ENCODE measurements at regions not wholly inside any gene's neighbourhood (a gene's known extent, or its start where the extent isn't known, plus 50 kb on each side); places are given as distances from the start of the nearest gene placed in this dataset.
"Not testable (repeated sequence)": the region's sequence is repeated elsewhere in the genome, so short reads cannot be mapped to it uniquely, and the experiment has no call there.

DNA sequence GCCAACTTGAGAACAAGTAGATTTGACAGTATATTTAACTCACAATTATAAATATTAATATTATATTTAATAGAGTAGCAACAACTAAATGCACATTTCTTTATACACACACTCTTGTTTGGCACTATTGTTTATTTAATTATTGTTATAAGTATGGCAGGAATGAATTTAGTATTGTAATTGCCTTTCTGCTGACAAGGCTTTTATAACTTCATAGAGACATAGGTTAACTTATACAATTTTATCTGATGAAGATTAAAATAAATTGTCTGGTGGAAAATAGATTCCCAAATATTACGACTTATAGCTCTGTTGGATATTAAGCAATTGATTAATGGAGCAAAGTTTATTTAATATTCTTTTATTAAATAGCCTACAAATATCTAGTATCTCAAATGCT is 347.9 kb upstream of the CDH19 start:
- H3K27ac ChIP-seq (ENCODE audit: low read length), result no peak overlapping the region
- H3K4me3 ChIP-seq (ENCODE audit: low read length), result no peak overlapping the region
- H3K4me1 ChIP-seq (ENCODE audit: control insufficient read depth, insufficient read depth, low read length), result no peaks in the 10 kb centered on the region
- WGBS (ENCODE audit: insufficient coverage), result no CpG with 5 or more reads among the region's 1 CpG
- H3K27me3 ChIP-seq (ENCODE audit: control insufficient read depth, insufficient read depth, low read length), result no peaks in the 10 kb centered on the region
- no peaks in the 10 kb centered on the region for H3K9me3 ChIP-seq (replicated peaks; ENCODE audit: control insufficient read depth, low read depth, low read length)
- no peak for DNase-seq
- H3K36me3 ChIP-seq (ENCODE audit: control insufficient read depth, insufficient read depth, low read length), result no peaks in the 10 kb centered on the region

DNA sequence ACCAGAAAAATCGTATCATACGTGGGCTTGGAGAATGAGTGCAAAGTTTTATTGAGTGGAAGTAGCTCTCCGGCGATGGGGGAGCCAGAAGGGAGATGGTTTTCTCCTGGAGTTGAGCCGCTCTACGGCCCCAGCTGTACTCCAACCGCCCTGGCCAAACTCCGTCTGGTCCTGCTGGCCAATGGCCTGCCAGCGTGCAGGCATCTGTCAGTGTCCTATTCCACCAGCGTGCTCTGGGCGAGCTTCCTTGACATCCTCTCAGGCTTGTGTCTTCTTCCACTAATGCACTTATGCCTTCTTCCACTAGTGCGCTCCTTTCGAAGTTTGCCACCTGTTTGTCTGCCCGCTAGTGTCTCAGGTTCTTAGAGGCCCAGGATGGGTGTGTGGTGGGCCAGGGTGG is 345.5 kb upstream of the CDH19 start:
- Histone ChIP-seq H3K27ac (ENCODE audit: low read length) (no peak overlapping the region), H3K4me1 (ENCODE audit: control insufficient read depth, insufficient read depth, low read length) (no peaks in the 10 kb centered on the region), H3K36me3 (ENCODE audit: control insufficient read depth, insufficient read depth, low read length) (no peaks in the 10 kb centered on the region), H3K4me3 (ENCODE audit: low read length) (no peak overlapping the region), H3K27me3 (ENCODE audit: control insufficient read depth, insufficient read depth, low read length) (no peaks in the 10 kb centered on the region), H3K9me3 (replicated peaks; ENCODE audit: control insufficient read depth, low read depth, low read length) (no peaks in the 10 kb centered on the region)
- DNase-seq, result no peak
- 95% methylated on average over 11 of the region's 14 CpGs for WGBS (ENCODE audit: insufficient coverage)

- 90% methylated on average over 1 of the region's 2 CpGs for WGBS (ENCODE audit: insufficient coverage)
Measured at GRCh38 chr18:66937546-66937945, 333.7 kb upstream of the CDH19 start.

DNA sequence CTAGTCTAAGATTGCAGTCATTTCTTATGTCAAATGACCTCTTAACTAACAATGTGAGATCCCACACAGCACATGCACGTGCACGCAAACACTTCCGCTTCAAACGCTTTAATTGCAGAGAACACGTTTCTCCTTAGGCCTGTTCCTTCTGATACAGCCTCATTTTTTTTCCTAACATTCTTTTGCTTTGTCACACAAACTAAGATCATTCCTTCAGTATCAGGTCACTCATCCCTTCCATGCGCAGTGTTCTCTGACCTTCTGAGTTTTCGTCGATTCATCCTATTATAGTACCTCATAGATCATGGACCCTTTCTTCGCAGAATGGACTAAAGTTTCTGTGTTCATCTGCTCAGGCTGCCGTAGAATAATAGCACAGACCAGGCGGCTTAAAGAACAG is 327.1 kb upstream of the CDH19 start:
- no peak overlapping the region for H3K27ac ChIP-seq (ENCODE audit: low read length)
- WGBS (ENCODE audit: insufficient coverage), result 92% methylated on average over 11 of the region's 11 CpGs
- no peaks in the 10 kb centered on the region for H3K36me3 ChIP-seq (ENCODE audit: control insufficient read depth, insufficient read depth, low read length)
- no peaks in the 10 kb centered on the region for H3K27me3 ChIP-seq (ENCODE audit: control insufficient read depth, insufficient read depth, low read length)
- no peak for DNase-seq
- H3K4me1 ChIP-seq (ENCODE audit: control insufficient read depth, insufficient read depth, low read length), result no peaks in the 10 kb centered on the region
- no peak overlapping the region for H3K4me3 ChIP-seq (ENCODE audit: low read length)
- H3K9me3 ChIP-seq (replicated peaks; ENCODE audit: control insufficient read depth, low read depth, low read length), result no peaks in the 10 kb centered on the region

More at GRCh38 chr18:66937546-66937945, 333.7 kb upstream of the CDH19 start:
- no peak for DNase-seq
- H3K36me3 ChIP-seq (ENCODE audit: control insufficient read depth, insufficient read depth, low read length), result no peaks in the 10 kb centered on the region
- H3K4me1 ChIP-seq (ENCODE audit: control insufficient read depth, insufficient read depth, low read length), result no peaks in the 10 kb centered on the region
- H3K27me3 ChIP-seq (ENCODE audit: control insufficient read depth, insufficient read depth, low read length), result no peaks in the 10 kb centered on the region
- H3K9me3 ChIP-seq (replicated peaks; ENCODE audit: control insufficient read depth, low read depth, low read length), result peaks cover 4% of the 10 kb centered on the region
- H3K27ac ChIP-seq (ENCODE audit: low read length), result no peak overlapping the region
- no peak overlapping the region for H3K4me3 ChIP-seq (ENCODE audit: low read length)

- no peaks in the 10 kb centered on the region for H3K27me3 ChIP-seq (ENCODE audit: control insufficient read depth, insufficient read depth, low read length)
Measured at GRCh38 chr18:66916834-66917233, 312.9 kb upstream of the CDH19 start.

GRCh38 chr18:66900837-66901236 is 296.9 kb upstream of the CDH19 start:
- no peaks in the 10 kb centered on the region for H3K9me3 ChIP-seq (replicated peaks; ENCODE audit: control insufficient read depth, low read depth, low read length)
- H3K4me1 ChIP-seq (ENCODE audit: control insufficient read depth, insufficient read depth, low read length), result no peaks in the 10 kb centered on the region
- no peak for DNase-seq
- no peak overlapping the region for H3K4me3 ChIP-seq (ENCODE audit: low read length)
- no peaks in the 10 kb centered on the region for H3K27me3 ChIP-seq (ENCODE audit: control insufficient read depth, insufficient read depth, low read length)
- no peak overlapping the region for H3K27ac ChIP-seq (ENCODE audit: low read length)
- H3K36me3 ChIP-seq (ENCODE audit: control insufficient read depth, insufficient read depth, low read length), result no peaks in the 10 kb centered on the region

More at GRCh38 chr18:66916834-66917233, 312.9 kb upstream of the CDH19 start:
- H3K27ac ChIP-seq (ENCODE audit: low read length), result no peak overlapping the region
- H3K4me3 ChIP-seq (ENCODE audit: low read length), result no peak overlapping the region
- no peak for DNase-seq
- no peaks in the 10 kb centered on the region for H3K36me3 ChIP-seq (ENCODE audit: control insufficient read depth, insufficient read depth, low read length)
- H3K9me3 ChIP-seq (replicated peaks; ENCODE audit: control insufficient read depth, low read depth, low read length), result no peaks in the 10 kb centered on the region
- no peaks in the 10 kb centered on the region for H3K4me1 ChIP-seq (ENCODE audit: control insufficient read depth, insufficient read depth, low read length)

- H3K27me3 ChIP-seq (ENCODE audit: control insufficient read depth, insufficient read depth, low read length), result no peaks in the 10 kb centered on the region
- no peaks in the 10 kb centered on the region for H3K36me3 ChIP-seq (ENCODE audit: control insufficient read depth, insufficient read depth, low read length)
- H3K4me3 ChIP-seq (ENCODE audit: low read length), result no peak overlapping the region
- H3K9me3 ChIP-seq (replicated peaks; ENCODE audit: control insufficient read depth, low read depth, low read length), result no peaks in the 10 kb centered on the region
- DNase-seq, result no peak
- no peaks in the 10 kb centered on the region for H3K4me1 ChIP-seq (ENCODE audit: control insufficient read depth, insufficient read depth, low read length)
- H3K27ac ChIP-seq (ENCODE audit: low read length), result no peak overlapping the region
Measured at GRCh38 chr18:66895631-66896030, 291.7 kb upstream of the CDH19 start.

DNA sequence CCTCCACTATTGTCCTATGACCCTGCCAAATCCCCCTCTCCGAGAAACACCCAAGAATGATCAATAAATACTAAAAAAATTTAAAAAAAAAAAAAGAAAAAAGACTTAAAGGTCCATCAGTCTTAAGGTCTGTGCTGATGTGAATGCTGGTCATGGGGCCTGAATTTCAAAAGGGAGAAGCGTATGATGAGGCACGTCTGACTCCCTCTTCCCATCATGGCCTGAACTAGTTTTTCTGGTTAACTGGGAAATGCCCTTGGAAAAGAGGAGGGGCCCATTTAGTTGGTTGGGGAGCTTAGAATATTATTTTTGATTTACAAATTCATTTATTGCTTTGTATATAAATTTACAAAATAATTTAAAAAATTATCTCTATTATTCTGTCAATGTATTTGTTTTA is 291.0 kb upstream of the CDH19 start:
- Histone ChIP-seq H3K4me3 (ENCODE audit: low read length) (no peak overlapping the region), H3K27ac (ENCODE audit: low read length) (no peak overlapping the region), H3K4me1 (ENCODE audit: control insufficient read depth, insufficient read depth, low read length) (no peaks in the 10 kb centered on the region), H3K36me3 (ENCODE audit: control insufficient read depth, insufficient read depth, low read length) (no peaks in the 10 kb centered on the region), H3K9me3 (replicated peaks; ENCODE audit: control insufficient read depth, low read depth, low read length) (no peaks in the 10 kb centered on the region), H3K27me3 (ENCODE audit: control insufficient read depth, insufficient read depth, low read length) (no peaks in the 10 kb centered on the region)
- WGBS (ENCODE audit: insufficient coverage), result no CpG with 5 or more reads among the region's 3 CpGs
- DNase-seq, result no peak

- H3K4me1 ChIP-seq (ENCODE audit: control insufficient read depth, insufficient read depth, low read length); H3K27me3 ChIP-seq (ENCODE audit: control insufficient read depth, insufficient read depth, low read length); H3K9me3 ChIP-seq (replicated peaks; ENCODE audit: control insufficient read depth, low read depth, low read length); H3K4me3 ChIP-seq (ENCODE audit: low read length); H3K36me3 ChIP-seq (ENCODE audit: control insufficient read depth, insufficient read depth, low read length); H3K27ac ChIP-seq (ENCODE audit: low read length); DNase-seq: not testable (repeated sequence)
- WGBS (ENCODE audit: insufficient coverage), result 92% methylated on average over 13 of the region's 13 CpGs
Measured at GRCh38 chr18:66892388-66892787, 288.5 kb upstream of the CDH19 start.

- WGBS (ENCODE audit: insufficient coverage), result no CpG with 5 or more reads among the region's 3 CpGs
- Histone ChIP-seq H3K36me3 (ENCODE audit: control insufficient read depth, insufficient read depth, low read length) (no peaks in the 10 kb centered on the region), H3K27me3 (ENCODE audit: control insufficient read depth, insufficient read depth, low read length) (no peaks in the 10 kb centered on the region), H3K9me3 (replicated peaks; ENCODE audit: control insufficient read depth, low read depth, low read length) (no peaks in the 10 kb centered on the region), H3K4me1 (ENCODE audit: control insufficient read depth, insufficient read depth, low read length) (no peaks in the 10 kb centered on the region), H3K4me3 (ENCODE audit: low read length) (no peak overlapping the region), H3K27ac (ENCODE audit: low read length) (no peak overlapping the region)
- no peak for DNase-seq
Measured at GRCh38 chr18:66874812-66875474, 271.1 kb upstream of the CDH19 start.

GRCh38 chr18:66874375-66874774 is 270.5 kb upstream of the CDH19 start:
- Histone ChIP-seq H3K27ac (ENCODE audit: low read length) (no peak overlapping the region), H3K4me3 (ENCODE audit: low read length) (no peak overlapping the region)

More at GRCh38 chr18:66874375-66874774, 270.5 kb upstream of the CDH19 start:
- H3K4me1 ChIP-seq (ENCODE audit: control insufficient read depth, insufficient read depth, low read length), result no peaks in the 10 kb centered on the region
- H3K27me3 ChIP-seq (ENCODE audit: control insufficient read depth, insufficient read depth, low read length), result no peaks in the 10 kb centered on the region
- no peaks in the 10 kb centered on the region for H3K9me3 ChIP-seq (replicated peaks; ENCODE audit: control insufficient read depth, low read depth, low read length)
- H3K36me3 ChIP-seq (ENCODE audit: control insufficient read depth, insufficient read depth, low read length), result no peaks in the 10 kb centered on the region
- DNase-seq, result no peak
